CD4-positive, alpha-beta T cell treated with Interleukin-15 for 1 hour (primary cell): ENCODE measurements at regions not wholly inside any gene's neighbourhood (a gene's known extent, or its start where the extent isn't known, plus 50 kb on each side); places are given as distances from the start of the nearest gene placed in this dataset.

Source experiments
- DNase-seq: peaks from one replicate; pipeline ENCODE4 v3.0.0-alpha.2; 2020

DNA sequence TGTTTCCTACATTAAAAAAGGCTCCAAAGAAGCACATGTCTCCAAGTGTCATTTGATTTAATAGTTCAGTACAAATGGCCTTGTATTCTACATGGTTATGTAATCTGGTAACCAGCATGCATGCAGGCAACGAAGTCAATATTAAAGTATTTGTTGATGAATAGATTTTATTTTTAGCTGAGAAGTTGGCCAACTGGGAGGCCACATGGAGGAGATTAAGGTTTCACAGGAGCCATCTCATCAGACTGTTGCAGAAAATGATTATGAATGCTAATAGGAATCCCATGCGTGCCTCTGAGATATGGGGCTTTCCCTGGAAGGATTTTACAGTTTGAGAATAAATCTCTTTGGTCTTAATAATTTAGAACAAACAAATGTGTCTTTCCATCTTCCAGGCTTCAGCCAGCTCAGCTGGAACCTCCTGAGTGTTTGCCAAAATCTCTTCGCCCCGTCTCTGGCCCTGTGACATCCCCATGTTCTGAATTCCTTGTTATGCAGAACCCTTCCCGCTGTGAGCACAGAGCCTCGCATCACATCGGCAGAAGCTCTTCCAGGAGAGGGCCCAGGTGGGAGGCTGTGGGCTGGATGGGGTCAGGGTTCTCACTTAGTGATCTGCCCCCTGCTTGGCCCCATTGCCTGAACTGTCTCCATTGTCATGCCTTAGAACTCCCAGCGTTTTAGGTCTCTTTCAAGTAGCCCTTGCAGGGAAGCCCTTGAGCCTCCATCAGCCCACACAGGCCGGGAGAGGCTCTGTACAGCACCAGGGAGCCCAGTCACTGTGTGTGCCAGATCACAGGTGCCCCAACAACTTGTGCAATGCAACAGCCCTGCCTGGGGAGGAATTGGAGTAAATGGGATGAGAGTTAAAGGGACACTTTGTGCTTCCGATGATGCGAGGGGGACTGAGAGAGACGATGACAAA is 190.5 kb upstream of the TWIST2 start:
- DNase-seq: no peak

- DNase-seq: no peak
Observed at GRCh38 chr2:238658054-238658407, 189.9 kb upstream of the TWIST2 start.

DNA sequence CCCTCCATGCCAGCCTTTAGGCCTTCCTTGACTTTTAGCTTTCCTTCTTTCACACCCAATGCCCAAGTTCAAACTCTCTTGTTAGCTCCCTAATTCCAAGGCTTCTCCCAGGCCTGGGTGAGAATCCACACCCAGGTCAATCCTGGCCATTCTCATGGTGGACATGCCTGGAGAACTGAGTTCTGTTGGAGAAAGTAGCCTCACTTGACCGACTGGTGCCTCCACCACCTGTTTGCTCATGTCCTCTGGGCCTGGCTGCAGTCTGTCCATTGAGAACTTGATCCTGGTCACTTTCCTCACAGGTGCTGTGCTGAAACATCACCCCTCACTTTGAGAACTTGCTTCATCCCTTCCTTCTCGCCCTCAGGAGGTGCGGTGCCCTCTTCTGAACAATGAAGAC is 189.1 kb upstream of the TWIST2 start:
- no peak for DNase-seq

- no peak for DNase-seq
Observed at GRCh38 chr2:238659231-238659630, 188.7 kb upstream of the TWIST2 start.

DNA sequence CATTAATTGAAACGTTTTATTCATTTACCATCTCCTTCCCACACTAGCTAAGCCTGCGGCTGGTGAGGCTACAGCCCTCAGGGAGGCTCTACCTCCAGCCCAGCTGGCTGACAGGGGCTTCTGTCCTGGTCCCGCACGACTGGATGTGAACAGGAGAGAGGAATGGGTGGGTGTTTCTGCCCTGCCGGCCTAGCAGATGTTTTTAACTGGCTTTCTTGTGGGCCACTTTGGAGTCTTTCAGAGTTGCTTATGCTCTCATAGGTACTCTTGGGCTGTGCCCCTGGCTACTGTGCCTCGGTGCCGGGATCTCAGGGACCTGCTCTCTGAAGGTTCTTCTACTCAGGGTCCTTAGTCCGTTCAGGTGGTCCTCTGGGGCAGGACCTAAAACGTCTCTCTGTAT is 184.3 kb upstream of the TWIST2 start:
- no peak for DNase-seq

- DNase-seq: no peak
Observed at GRCh38 chr2:238665919-238666318, 182.0 kb upstream of the TWIST2 start.

DNA sequence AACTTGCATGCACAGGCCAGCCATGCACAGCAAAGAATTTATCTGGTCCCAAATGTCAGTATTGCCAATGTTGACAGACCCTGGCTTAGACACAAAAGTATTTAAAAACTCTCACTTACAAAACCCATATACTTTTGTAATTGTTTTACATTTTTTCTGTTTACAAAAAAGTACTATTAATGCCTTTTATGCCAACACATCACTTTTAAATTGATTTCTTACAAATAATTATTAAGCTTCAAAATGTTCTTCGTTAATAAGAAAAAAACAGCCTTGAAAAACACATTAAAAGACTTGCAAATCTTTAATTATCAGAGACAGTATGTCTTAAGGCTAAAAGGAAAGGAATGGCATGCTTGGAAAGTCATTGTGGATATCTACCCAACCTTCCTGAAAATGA is 181.3 kb upstream of the TWIST2 start:
- no peak for DNase-seq

DNA sequence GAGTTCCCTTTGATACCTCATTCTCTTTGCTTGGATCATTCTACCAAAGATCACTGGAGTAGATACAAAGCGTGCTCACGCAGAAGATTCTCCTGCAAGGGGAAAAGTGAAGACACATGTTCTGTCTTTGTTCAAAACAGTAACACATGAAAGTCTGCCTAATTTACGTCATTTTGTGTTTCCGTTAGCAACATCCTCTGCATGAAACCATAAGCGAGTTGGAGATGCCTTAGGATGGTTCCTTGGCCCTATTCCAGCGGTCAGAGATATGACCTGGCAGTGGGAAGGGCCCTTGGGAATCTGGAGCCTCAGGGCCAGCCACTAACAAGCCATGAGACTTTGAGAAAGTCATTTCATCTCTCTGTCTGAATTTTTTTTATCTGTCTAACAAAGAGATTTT is 180.9 kb upstream of the TWIST2 start:
- no peak for DNase-seq

GRCh38 chr2:238667639-238668038 is 180.2 kb upstream of the TWIST2 start:
- no peak for DNase-seq

GRCh38 chr2:238668426-238668825 is 179.5 kb upstream of the TWIST2 start:
- no peak for DNase-seq

- DNase-seq: no peak
Observed at GRCh38 chr2:238669046-238669445, 178.8 kb upstream of the TWIST2 start.

- no peak for DNase-seq
Observed at GRCh38 chr2:238669581-238670080, 178.3 kb upstream of the TWIST2 start.

- DNase-seq: no peak
Observed at GRCh38 chr2:238670111-238670585, 177.7 kb upstream of the TWIST2 start.

GRCh38 chr2:238682536-238682935 is 165.3 kb upstream of the TWIST2 start:
- DNase-seq: no peak

DNA sequence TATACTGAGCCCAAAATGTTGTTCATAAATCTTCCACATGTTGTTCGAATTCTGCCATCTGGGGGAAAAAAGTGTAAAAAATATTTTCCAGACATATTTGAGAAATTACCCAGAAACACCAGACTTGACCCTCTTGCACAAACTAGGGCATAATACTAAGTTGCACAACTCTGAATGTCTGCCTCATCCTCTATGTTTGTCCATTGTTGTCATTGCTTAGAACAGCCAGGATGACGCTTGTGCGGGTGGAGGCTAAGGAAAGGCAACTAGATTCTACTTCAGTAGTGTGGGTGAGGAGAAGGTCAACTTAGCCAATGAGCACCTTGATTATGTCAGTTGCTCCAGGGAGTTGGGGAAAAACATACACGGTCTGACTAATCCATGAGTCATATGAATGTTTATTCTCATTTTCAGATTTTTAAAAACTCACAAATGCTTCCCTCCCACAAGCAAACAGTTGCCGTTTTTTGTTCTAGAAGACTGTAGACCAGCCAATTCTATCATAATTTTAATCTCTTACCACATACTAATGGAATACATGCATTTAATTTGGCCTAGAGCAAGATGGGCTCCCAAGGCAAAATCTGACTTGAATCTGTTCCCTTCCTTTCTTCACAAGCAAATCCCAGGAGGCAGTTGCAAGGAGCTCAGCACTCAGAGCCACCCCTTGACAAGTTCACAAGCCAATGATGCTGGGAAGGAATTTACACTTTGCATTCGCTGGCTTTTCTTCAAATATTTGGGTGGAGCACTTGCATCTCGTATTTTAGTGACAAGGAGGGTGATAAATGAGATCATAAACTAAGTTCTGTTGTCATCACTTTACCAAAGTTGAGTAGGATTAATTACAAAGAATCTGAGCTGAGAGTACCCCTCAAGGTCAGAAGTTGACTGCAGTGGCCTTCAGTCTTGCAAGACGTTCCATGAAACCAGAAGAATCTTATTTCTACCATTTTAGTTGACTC is 163.2 kb upstream of the TWIST2 start:
- DNase-seq: no peak

- DNase-seq: no peak
Observed at GRCh38 chr2:238685327-238685709, 162.6 kb upstream of the TWIST2 start.

GRCh38 chr2:238685713-238686112 is 162.2 kb upstream of the TWIST2 start:
- DNase-seq: no peak

GRCh38 chr2:238686223-238686622 is 161.7 kb upstream of the TWIST2 start:
- DNase-seq: no peak

DNA sequence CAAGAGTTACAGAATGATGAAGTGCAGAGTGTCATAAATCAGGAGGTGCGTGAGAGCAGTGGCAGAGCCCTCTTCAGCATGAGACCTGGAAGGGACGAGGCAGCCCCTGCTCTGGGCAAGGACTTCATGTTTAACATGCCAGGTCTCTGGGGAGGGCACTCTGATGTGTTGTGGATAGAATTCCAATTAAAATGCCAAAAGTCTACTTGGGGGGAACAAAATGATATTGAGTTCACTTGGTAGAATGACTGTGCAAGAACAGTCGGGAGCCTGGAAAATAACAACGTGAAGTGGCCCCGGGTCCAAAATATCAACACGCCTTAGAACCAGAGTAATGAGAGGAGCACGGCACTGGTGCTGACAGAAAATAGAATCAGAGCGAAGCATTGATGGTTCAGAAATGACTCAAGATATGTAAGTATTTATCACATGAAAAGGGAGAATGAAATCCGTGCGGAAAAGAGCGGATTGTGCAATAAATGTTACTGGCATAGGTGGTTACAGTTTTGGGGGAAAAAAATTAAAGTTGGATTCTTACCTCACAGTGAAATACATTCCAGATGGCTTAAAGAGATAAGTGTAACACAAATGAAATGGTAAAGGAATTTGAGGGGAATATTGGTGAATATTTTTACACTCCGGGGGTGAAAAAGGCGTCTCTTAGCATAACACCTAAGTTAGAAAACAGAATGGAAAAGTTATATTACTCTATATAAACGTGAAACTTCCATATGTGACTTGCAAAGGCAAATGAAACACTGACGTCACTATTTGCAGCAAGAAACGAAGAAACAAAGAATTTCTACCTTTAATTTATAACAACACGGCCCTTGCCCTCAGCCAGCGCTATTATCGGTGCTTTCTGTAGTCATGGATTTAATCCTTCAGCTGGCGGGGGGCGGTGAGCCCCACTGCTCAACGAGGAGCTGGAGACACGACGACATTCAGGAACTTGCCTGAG is 159.4 kb upstream of the TWIST2 start:
- no peak for DNase-seq

GRCh38 chr2:238689331-238689730 is 158.6 kb upstream of the TWIST2 start:
- DNase-seq: no peak

GRCh38 chr2:238689871-238690389 is 158.0 kb upstream of the TWIST2 start:
- DNase-seq: no peak

GRCh38 chr2:238690511-238690910 is 157.4 kb upstream of the TWIST2 start:
- no peak for DNase-seq
